Inflammatory macrophage treated with lipopolysaccharide for 4 hours (primary cell): ENCODE measurements at regions not wholly inside any gene's neighbourhood (a gene's known extent, or its start where the extent isn't known, plus 50 kb on each side); places are given as distances from the start of the nearest gene placed in this dataset.
"Not testable (repeated sequence)": the region's sequence is repeated elsewhere in the genome, so short reads cannot be mapped to it uniquely, and the experiment has no call there.

Experiments
- DNase-seq: peaks from one replicate; pipeline ENCODE4 v3.0.0-alpha.2; 2020

DNA sequence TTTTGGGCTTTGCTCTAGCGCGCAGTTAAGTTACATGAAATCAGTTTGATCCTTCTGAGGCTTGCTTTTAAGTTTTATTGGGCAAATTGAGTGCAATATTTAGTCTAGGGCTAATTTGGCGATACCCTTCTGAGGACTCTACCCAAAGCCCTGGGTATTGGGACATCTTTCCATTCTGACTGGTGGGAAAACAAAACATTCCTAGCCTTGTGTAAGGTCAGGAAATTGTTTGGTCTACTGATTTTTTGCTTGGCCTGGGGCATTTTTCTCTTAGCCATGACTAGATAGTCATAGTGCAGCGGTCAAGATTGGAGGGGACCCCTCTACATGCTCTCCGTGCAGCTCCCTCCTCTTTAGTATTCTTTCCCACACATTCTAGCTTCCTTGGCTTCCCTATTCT, 189.6 kb upstream of the PTGFR start:
- no peak for DNase-seq

DNA sequence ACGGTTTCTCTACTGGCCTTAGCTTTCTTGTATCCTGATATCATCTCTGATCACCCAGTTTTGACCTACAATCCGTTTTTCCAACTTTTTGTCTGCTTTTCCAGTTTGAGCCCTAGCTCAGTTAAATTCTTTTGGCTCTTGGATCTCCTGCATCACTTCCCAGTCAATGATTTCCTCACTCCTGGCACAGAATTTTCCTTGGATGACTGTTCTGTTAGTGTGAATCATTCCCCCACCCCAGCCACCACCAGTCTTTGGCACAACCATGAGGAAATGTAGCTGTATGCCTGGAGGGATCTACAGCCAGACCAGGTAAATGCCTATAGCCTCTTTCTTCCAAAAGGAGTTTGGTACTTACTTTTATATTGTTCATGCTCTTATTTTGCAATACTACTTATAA, 187.2 kb upstream of the PTGFR start:
- DNase-seq = no peak

DNA sequence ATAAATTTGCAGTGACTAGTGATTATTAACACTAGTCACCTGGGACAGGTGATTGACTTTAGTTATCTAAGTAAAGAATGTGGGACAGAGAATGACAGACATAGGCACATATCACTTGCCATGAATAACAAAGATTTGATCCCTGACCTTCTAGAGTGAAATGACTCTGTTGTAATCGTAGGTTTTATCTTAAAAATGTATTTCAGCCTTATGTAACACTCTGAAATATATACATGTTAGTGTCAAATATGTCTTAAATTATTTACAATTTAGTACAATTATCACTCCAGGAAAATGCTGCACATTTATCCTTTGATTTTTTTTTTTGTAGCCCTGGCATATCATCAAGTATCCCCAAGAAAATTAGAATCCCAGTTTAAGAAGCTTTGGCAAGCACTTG, 186.4 kb upstream of the PTGFR start:
- DNase-seq = no peak

DNA sequence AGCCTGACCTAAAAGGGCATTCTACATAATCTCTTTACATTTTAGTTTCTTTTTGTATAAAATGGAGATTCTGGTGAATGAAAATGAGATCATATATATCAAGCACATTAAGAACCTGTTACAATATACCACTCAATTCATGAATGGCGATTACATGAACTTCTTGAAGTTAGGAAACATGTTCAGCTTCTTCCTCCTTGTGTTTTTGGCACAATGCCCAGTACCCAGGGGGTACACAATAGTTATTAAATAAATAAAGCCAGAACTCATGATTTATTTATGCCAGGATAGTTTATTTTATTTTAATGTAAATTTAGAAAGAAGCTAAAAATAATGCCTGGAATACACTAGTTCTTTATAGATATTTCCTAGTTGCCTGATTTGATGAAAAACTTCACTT, 186.0 kb upstream of the PTGFR start:
- DNase-seq = no peak

DNA sequence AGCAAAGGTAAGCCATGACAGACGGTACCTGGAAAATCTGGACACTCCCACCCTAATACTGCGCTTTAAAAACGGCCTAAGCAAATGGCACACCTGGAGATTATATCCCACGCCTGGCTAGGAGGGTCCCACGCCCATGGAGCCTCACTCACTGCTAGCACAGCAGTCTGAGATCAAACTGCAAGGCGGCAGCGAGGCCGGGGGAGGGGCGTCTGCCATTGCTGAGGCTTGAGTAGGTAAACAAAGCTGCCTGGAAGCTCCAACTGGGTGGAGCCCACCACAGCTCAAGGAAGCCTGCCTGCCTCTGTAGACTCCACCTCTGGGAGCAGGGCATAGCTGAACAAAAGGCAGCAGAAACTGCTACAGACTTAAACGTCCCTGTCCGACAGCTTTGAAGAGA, 180.5 kb upstream of the PTGFR start:
- DNase-seq = not testable (repeated sequence)

DNA sequence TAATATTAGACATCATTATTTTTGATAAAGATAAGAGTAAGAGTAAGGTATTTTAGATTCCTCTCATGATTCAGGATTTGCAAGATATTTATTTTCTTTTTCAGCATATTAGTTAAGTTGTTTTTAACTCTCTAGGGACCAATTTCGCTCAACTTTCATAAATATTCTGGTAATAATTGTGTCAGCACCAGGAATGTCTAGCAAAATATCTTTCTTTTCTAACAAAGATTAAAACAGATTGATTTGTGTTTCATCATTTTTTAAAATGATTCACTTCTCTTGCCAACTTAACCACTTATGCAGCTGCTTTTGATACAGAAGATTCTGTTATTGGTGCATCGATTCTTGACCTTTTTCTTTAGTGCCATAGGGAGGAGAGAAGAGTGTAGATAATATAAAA, 172.8 kb upstream of the PTGFR start:
- no peak for DNase-seq

DNA sequence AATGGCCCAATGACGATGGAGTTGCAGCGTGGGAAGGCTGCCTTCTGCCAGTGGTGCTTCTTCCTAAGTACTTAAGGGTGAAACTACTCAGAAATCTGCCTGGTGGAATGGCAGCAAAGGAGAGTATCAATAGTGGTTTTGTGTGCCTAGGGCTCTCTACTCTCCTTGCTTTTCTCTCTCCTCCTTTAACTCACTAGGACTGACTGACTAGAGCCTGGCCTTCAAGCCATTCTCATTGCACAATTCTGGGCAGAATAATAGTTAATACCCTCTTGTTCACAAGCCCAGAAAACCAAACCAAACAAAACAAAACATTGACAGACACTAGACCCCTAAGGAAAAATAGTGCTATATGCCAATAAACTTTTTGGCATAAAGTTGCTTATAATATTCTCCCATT, 171.2 kb upstream of the PTGFR start:
- no peak for DNase-seq

DNA sequence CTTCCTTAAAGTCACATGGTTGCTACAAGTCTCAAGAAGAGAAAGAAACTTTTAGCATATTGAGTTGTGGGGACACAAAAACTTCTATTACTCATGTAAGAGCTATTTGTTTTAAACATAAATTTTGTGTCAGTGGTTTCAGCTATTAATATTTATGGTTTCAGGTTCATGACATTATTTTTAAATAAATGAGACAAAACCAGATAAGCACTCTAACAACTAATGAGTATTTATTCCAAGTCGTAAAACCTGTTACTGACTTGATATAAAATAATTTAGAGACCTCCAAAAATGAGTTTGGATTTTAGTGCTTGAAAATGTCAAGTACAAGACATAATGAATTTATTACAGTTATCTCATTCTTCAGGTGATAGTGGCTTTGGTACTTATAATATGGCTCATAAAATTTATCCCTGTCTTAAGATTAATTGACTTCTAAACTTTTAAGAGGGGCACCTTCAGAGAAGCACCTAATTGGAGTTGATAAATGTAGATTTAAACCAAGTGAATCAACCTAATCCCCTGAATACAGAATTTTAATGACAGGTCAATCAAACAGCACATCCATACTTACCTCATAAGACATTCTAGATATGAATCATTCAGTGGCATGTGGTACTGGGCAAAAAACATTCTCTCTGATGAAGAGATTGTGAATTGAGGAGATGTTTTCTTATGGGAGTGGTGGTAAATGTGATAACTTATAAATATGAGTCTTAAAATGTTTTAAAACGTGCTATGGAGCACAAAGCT, 167.7 kb upstream of the PTGFR start:
- DNase-seq = no peak

DNA sequence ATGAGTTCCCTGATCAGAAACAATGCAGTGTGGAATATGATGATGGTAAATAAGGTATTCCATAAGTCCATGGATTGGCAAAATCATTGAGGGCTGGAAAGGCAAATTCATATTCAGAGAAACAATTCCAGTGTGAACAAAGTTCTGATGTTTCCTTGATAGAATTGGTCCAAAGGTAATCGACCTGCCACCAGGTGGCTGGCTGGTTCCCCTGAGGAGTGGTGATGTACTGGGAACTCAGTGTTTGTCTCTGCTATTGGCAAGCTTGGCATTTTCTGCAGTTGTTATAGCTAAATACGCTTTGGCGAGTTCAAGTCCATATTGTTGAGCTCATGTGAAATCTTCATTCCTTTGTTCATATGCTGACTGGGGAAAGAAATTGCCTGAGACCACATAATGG, 165.5 kb upstream of the PTGFR start:
- no peak for DNase-seq

DNA sequence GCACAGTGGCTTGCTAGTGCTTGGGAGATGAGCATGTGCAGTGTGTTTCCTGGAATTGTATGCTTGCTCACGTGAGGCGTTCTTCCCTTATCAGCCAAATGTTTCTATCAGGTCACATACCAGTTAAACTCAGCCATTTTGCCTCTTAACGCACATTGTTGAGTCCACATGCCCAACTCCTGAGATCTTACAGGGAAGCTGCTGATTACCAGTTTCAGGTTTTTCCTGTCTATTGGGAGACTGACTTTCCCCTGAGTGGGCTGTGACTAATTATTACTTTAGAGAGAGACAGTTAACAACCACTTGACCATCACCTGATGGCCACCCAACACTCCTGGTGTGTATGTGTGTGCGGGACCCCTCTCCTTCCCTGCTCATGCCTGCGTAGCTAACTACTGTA, 161.3 kb upstream of the PTGFR start:
- no peak for DNase-seq

DNA sequence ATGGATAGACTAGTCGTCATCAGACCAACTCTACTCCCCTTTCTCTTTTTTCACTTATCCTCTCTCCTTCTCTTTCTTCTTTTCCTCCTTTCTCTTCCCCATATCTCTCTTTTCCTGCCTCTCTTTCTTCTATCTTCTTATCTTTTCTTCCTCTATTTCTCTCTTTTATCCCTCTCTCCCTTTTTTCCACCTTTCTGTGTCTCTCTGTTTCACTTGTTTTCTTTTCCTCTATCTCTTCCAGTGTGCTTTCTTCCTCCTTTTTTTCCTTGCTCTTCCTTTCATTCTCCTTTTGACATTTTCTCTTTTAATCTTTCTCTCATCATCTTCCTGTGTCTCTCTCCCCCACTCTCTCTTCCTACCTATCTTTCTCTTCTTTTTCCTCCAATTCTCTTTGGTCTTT, 159.0 kb upstream of the PTGFR start:
- DNase-seq = no peak

DNA sequence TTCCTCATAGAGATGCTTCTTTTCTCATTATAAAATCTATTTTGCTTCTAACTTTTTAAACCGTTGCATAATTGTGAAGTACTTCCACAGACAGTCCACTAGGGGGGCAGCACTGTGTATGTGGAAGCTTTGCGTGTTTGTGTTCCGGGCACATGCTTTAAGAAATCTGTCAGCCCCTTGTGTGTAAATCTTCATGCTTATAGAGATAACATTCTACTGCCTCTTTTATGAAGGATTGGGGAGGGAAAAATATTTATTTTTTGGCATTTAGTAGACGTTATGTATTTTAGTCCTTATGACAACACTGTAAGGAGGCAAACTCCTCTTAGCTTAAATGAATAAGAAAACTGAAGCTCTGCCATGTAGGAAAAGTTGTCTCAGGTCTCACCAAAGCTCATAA, 157.3 kb upstream of the PTGFR start:
- DNase-seq = no peak

DNA sequence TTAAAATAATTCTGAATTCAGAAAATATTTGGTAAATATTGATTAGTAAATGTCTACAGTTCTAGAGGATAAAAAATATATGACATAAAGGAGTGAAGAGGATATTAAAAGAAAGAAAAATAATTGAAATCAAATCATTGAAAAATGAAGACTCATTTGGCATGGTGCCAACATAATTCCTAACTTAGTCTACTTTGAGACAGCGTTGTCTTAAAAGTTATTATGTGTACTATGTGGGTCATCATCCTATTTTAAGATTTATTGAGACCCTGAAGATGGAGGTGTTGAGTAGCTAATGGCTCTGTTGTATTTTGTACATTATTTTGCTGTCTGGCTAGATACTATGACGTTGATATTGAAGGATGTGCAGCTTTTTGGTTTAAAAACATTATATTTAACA, 156.7 kb upstream of the PTGFR start:
- DNase-seq = no peak

DNA sequence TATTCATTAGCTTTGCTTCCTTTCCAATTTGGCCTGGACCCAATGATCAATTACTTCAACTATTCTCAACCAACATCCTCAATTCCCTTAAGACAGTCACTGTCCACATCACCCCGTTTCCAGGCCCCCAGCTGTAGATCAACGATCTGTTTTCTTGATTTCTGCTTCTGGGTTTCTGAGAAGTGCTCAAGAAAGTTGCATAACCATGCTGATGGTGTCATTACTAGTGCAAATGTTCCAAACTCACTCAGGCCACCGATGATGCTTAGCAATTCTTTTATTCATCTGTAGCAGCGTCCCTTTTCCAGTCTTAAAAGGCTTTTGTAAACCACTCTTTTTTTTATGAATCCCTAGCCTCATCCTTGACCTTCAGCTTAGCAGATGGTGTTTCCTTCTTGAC, 155.8 kb upstream of the PTGFR start:
- no peak for DNase-seq

DNA sequence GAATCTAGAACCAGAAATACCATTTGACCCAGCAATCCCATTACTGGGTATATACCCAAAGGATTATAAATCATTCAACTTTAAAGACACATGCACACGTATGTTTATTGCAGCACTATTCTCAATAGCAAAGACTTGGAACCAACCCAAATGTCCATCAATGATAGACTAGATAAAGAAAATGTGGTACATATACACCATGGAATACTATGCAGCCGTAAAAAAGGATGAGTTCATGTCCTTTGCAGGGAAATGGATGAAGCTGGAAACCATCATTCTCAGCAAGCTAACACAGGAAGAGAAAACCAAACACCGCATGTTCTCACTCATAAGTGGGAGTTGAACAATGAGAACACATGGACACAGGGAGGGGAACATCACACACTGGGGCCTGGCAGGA, 154.0 kb upstream of the PTGFR start:
- not testable (repeated sequence) for DNase-seq

DNA sequence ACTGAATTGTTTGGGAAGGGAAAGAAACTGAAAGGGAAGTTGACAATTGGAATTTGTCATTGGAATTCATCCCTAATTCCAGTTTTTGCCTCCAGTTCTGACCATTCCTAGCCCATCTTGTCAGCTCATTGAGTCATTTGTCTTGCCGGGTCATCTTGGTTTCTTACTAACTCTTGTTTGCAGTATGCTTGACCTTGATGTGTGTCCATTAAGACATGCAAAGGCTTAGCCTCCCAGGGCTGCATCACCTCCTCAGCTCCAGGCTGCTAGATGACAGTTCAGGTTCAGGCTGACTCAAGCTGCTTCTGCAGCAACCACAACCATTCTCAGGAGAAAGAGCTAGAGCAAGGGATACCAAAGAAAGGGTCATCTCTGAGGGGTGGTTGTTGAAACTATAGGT, 151.3 kb upstream of the PTGFR start:
- no peak for DNase-seq

DNA sequence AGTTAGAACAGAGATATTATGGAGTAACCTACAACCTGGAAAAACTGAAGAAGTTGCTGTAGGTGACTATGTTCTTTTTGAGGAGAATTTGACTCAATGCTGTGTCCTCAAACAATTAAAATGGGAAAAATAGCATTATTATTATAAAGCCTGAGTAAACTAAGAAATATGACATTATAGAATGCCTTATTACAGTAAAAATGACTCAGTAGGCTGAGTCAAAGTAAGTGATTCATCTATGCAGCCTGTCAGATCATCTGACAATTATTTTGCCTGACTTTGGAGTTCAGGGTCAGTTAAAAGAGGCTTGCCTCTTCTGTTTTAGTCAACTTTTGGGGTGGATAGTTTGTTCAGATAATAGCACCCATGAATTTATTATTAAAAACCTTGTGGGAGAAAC, 150.8 kb upstream of the PTGFR start:
- DNase-seq = no peak

DNA sequence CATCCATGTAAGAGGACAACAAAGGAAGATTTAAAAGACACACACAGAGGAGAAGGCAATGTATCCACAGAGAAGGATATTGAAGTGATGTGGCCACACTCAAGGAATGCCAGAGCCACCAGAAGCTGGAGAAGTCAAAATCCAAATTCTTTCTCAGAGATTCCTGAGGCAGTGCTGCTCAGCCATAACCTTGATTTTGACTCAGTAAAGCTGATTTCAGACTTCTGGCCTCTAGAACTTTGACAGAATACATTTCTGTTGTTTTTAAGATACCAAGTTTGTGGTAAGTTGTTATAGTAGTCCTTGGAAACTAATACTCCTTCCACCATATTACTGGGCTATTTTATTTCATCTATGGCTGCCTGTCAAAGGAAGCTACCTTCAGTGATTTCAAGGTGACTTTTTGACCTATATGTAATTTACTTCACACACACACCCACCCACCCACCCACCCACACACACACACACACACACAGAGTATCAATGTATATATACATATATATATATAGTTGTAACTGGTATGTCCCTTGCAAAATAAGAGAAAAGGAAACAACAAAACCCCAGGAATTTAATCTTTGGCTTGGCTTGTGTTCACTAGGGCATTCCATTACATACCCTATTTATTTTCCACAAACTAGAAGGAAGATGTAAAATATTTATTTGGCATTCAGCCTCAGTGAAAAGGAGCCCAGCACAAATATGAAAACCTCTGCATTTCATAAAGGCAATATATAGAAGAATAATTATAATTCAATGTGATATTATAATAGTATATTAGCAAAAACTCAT, 142.1 kb upstream of the PTGFR start:
- DNase-seq = no peak

DNA sequence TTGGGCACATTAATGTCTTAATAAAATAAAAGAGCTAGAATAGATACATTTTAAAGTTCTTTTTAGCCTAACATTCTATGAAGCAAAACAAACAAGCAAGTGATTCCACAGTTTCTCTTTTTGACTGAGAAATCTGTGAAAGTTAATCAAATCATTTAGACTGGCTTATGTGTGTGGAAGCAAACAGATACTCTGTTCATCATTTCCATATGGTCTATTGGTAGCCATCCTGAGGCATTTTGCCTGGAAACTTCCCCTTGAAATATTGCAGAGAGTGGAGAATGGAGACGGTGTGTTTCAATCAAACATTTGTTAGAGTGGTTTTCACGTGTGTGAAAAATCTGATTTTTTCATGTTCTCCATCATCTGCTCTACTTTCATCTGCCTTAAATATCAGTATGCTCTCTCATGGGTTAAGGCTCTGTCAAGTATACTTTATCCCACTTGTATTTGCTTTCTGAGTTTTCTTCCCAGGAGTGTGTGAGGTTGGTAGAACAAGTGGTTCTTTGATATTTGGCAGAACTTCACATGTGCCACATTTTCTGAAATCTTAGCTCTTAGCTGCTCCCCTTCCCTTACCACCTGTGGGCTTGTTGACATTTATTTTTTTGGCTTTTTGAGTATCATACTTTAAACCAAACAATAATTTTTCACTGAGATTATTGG, 139.1 kb upstream of the PTGFR start:
- no peak for DNase-seq

DNA sequence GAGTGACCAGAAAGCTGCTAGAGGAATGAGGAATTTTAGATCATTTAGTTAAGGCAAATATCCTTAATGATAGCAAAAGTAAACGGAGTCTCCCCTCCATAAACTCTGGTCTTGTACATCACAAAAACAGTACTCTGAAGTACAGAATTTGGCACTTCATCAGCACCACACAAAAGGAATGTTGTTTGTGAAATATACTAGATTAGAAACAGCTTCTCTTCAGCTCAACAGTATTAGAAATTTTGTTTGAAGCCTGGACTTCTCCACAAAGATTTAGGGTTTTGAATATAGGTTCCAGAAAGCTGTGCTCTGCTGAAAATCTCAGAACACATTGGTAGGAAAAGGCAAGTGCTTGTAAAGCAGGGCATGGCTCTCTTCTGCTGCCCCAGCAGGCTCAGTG, 135.1 kb upstream of the PTGFR start:
- no peak for DNase-seq

DNA sequence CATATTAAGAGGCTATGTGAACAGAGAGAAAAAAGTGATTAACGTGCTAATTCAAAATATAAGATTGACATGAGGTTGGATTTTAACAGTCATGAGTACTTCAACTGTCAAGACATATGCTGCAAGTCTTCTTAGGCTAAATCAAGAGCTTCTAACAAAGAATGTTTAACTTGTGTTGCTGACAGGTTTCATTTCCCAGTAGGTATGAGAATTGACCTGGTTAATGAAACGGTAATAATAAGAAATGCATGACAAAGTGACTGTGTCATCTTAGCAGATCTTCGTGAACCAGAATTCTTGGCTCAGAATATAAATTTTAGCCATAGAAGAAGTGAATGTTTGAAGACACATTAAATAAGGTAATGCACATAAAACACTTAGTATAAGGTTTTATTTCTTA, 132.6 kb upstream of the PTGFR start:
- no peak for DNase-seq

DNA sequence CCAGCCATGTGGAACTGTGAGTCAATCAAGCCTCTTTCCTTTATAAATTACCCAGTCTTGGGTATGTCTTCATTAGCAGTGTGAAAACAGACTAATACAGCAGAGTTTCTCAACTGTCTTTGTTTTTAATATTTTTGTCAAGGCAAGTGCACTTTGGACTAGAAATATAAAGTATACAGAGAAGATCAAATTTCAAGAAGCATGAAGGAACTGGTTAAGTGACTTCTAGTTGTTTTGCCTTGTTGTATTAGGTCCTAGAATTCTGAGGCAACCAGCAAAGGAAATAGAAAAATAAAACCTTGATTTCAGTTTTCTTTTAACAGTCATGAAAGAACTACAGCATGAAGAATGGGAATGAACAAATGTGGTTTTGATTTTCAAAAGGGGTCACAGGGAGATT, 131.1 kb upstream of the PTGFR start:
- no peak for DNase-seq

DNA sequence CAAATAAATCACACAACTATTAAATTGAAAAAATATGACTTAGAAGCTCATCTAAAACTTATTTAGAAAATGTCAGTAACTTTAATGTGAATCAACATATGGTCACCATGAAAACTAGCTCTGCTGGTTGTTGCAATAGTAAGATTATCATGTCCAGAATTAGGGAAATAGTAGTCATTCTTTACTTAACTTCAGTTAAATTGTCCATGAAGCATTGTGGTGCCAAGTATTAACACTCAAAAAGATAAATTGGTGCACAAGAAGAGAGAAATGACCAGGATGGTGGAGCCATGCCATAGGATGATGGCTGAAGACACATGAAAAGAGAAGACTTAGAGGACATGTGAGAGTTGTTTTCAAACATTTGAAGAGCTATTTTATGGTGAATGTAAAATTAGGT, 130.2 kb upstream of the PTGFR start:
- DNase-seq = no peak

DNA sequence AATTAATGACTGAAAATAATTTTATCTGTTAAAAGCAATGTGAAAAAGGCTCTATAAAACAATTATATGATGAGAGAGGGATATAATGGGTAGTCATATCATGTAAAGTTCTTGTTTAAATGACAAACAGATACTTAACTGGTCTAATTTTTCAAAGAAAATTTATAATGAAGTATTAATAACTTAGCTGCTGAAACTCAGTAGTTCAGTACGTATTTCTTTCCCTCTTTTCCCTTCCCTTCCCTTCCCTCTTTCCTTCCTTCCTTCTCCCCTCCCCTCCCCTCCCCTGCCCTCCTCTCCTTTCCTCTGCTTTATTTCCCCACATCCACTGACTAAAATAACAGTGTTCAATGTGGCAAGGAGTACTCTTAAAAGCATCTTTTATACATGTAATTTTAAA, 123.1 kb upstream of the PTGFR start:
- no peak for DNase-seq
